K562 (cell line): ENCODE measurements at regions not wholly inside any gene's neighbourhood (a gene's known extent, or its start where the extent isn't known, plus 50 kb on each side); places are given as distances from the start of the nearest gene placed in this dataset.

ENCODE experiments used
- ERF ChIP-seq: fragments of 450-650 bp; formaldehyde crosslinking; IDR thresholded peaks from 2 replicates; pipeline ENCODE4 v1.4.0; 2020; ENCODE audit warnings: mild to moderate bottlenecking, mixed read lengths
- ETV1 ChIP-seq: fragments of 450-650 bp; conservative IDR thresholded peaks from 2 replicates; pipeline ENCODE4 v1.6.1; 2016; ENCODE audit warnings: missing genetic modification characterization, control low read depth, low read depth, missing compliant biosample characterization
- HOMEZ ChIP-seq: fragments of 250-450 bp; sonication (Bioruptor Pico); IDR thresholded peaks from 2 replicates; pipeline ENCODE4 v1.4.0; 2020; ENCODE audit warnings: mild to moderate bottlenecking, moderate library complexity
- IFI16 ChIP-seq: fragments of 250-450 bp; sonication (Bioruptor Pico); IDR thresholded peaks from 2 replicates; pipeline ENCODE4 v2.1.2; 2022; ENCODE audit warnings: mild to moderate bottlenecking, inconsistent platforms
- KLF1 ChIP-seq: fragments of 450-650 bp; IDR thresholded peaks from 2 replicates; pipeline ENCODE4 v1.6.1; 2016; ENCODE audit warnings: missing genetic modification characterization, missing compliant biosample characterization
- LEF1 ChIP-seq: fragments of 450-650 bp; IDR thresholded peaks from 2 replicates; pipeline ENCODE4 v1.6.1; 2016; ENCODE audit warnings: mild to moderate bottlenecking
- MECOM ChIP-seq: fragments of 250-450 bp; sonication (Bioruptor Pico); IDR thresholded peaks from 2 replicates; pipeline ENCODE4 v1.8.0; 2022; ENCODE audit warnings: inconsistent platforms
- NFIC ChIP-seq: fragments of 450-650 bp; IDR thresholded peaks from 2 replicates; pipeline ENCODE4 v1.6.1; 2017; ENCODE audit warnings: mild to moderate bottlenecking, inconsistent platforms
- NR2C1 ChIP-seq, 2 experiments: fragments of 450-650 bp; IDR thresholded peaks; 2 replicates each; pipeline ENCODE4 v1.6.1; 2017; ENCODE audit warnings: mild to moderate bottlenecking in 2 of 2, antibody characterized with exemption in 1 of 2, inconsistent platforms in 1 of 2, missing compliant biosample characterization in 1 of 2, missing genetic modification characterization in 1 of 2
- POLR2G ChIP-seq: fragments of 200-400 bp; formaldehyde crosslinking; IDR thresholded peaks from 2 replicates; pipeline ENCODE4 v1.6.1; 2017; ENCODE audit warnings: low read depth, mild to moderate bottlenecking, antibody characterized with exemption, low read length, moderate library complexity
- SUPT5H ChIP-seq: fragments of 450-650 bp; IDR thresholded peaks from 2 replicates; pipeline ENCODE4 v1.6.1; 2016
- THAP12 ChIP-seq: fragments of 250-450 bp; sonication (Bioruptor Pico); IDR thresholded peaks from 2 replicates; pipeline ENCODE4 v1.9.0; 2021; ENCODE audit warnings: mild to moderate bottlenecking, inconsistent platforms
- YBX1 ChIP-seq: fragments of 450-650 bp; IDR thresholded peaks from 2 replicates; pipeline ENCODE4 v1.7.1; 2016; ENCODE audit warnings: mild to moderate bottlenecking
- YY1 ChIP-seq, 3 experiments: IDR thresholded peaks; 2 replicates each; pipeline ENCODE4 v1.6.1; 2011; ENCODE audit warnings: low read length in 2 of 3, mild to moderate bottlenecking in 2 of 3, moderate library complexity in 2 of 3, borderline replicate concordance in 1 of 3, control low read depth in 1 of 3, low read depth in 1 of 3; ENCODE audit not compliant: insufficient read depth in 3 of 3, insufficient replicate concordance in 2 of 3, control insufficient read depth in 1 of 3, insufficient read length in 1 of 3; ENCODE audit errors: extremely low read depth in 1 of 3
- ZNF699 ChIP-seq: fragments of 250-450 bp; sonication (Bioruptor Pico); IDR thresholded peaks from 2 replicates; pipeline ENCODE4 v1.8.0; 2021; ENCODE audit warnings: mild to moderate bottlenecking, moderate library complexity; ENCODE audit not compliant: insufficient replicate concordance
- ZSCAN32 ChIP-seq: fragments of 450-650 bp; formaldehyde crosslinking; IDR thresholded peaks from 2 replicates; pipeline ENCODE4 v1.4.0; 2020; ENCODE audit warnings: mild to moderate bottlenecking, moderate library complexity
- TF ChIP-seq, protein P1 (sequence below): IDR thresholded peaks from 2 replicates; pipeline ENCODE4 v1.6.1; 2016; ENCODE audit warnings: missing genetic modification characterization, missing compliant biosample characterization
- TF ChIP-seq, protein P2 (sequence below), 3 experiments: IDR thresholded peaks in 2 of 3; conservative IDR thresholded peaks in 1 of 3; 2 replicates each; pipeline ENCODE4 v1.5.1; 2011 to 2012; ENCODE audit warnings: low read length in 3 of 3, mild to moderate bottlenecking in 3 of 3, control low read depth in 2 of 3, improper control_type of control experiment in 1 of 3, inconsistent platforms in 1 of 3, low read depth in 1 of 3, mixed read lengths in 1 of 3, moderate library complexity in 1 of 3; ENCODE audit not compliant: insufficient read depth in 2 of 3
- TF ChIP-seq, protein P3 (sequence below): fragments of 450-650 bp; IDR thresholded peaks from 2 replicates; pipeline ENCODE4 v1.6.1; 2016; ENCODE audit warnings: missing biosample characterization, missing genetic modification characterization

DNA sequence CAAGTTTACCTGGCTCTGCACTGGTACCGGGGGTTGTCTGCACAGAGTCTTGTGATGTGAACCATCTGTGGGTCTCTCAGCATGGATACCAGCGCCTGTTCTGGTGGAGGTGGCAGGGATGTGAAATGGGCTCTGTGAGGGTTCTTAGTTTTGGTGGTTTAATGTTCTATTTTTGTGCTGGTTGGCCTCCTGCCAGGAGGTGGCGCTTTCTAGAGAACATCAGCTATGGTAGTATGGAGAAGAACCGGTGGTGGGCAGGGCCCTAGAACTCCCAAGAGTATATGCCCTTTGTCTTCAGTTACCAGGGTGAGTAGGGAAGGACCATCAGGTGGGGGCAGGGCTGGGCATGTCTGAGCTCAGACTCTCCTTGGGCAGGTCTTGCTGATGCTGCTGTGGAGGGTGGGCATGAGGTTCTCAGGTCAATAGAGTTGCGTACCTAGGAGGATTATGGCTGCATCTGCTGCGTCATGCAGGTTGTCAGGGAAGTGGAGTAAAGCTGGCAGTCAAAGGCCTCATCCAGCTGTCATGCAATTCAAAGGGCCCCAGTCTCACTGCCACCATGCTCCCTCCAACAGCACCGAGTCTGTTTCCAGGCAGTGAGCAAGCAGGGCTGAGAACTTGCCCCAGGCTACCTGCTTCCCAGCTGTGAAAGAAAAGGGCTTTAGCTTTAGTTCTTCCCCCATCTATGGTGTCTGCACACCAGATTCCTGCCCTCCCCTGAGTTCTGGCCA is 278.0 kb downstream of the METTL4 start (continued):
- TF ChIP-seq POLR2G = no peak
- TF ChIP-seq YY1 (IDR thresholded peaks at IDR 0.05; ENCODE audit: borderline replicate concordance in 1 of 3, control insufficient read depth in 1 of 3, extremely low read depth in 1 of 3, insufficient read depth in 3 of 3, insufficient read length in 1 of 3, insufficient replicate concordance in 2 of 3, low read depth in 1 of 3, low read length in 2 of 3) = no peak
- TF ChIP-seq IFI16 = no peak
- no peak for TF ChIP-seq MECOM
- TF ChIP-seq ETV1 (tag) = no peak
- TF ChIP-seq HOMEZ = no peak
- TF ChIP-seq KLF1 = no peak
- TF ChIP-seq, protein P1, sequence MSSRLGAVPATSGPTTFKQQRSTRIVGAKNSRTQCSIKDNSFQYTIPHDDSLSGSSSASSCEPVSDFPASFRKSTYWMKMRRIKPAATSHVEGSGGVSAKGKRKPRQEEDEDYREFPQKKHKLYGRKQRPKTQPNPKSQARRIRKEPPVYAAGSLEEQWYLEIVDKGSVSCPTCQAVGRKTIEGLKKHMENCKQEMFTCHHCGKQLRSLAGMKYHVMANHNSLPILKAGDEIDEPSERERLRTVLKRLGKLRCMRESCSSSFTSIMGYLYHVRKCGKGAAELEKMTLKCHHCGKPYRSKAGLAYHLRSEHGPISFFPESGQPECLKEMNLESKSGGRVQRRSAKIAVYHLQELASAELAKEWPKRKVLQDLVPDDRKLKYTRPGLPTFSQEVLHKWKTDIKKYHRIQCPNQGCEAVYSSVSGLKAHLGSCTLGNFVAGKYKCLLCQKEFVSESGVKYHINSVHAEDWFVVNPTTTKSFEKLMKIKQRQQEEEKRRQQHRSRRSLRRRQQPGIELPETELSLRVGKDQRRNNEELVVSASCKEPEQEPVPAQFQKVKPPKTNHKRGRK (tag) = no peak
- no peak for TF ChIP-seq SUPT5H
- no peak for TF ChIP-seq THAP12 (CRISPR knock-in tag)
- no peak for TF ChIP-seq ZSCAN32 (CRISPR knock-in tag)
- TF ChIP-seq, protein P2, sequence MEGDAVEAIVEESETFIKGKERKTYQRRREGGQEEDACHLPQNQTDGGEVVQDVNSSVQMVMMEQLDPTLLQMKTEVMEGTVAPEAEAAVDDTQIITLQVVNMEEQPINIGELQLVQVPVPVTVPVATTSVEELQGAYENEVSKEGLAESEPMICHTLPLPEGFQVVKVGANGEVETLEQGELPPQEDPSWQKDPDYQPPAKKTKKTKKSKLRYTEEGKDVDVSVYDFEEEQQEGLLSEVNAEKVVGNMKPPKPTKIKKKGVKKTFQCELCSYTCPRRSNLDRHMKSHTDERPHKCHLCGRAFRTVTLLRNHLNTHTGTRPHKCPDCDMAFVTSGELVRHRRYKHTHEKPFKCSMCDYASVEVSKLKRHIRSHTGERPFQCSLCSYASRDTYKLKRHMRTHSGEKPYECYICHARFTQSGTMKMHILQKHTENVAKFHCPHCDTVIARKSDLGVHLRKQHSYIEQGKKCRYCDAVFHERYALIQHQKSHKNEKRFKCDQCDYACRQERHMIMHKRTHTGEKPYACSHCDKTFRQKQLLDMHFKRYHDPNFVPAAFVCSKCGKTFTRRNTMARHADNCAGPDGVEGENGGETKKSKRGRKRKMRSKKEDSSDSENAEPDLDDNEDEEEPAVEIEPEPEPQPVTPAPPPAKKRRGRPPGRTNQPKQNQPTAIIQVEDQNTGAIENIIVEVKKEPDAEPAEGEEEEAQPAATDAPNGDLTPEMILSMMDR (IDR thresholded peaks at IDR 0.05 in 2 of 3, conservative IDR thresholded peaks at IDR 0.05 in 1 of 3; ENCODE audit: insufficient read depth in 2 of 3, low read depth in 1 of 3, low read length in 3 of 3) = peak in 2 of 3 experiments; percentile 18 to 22; a peak in 3 of 6 replicates
- no peak for TF ChIP-seq ERF
- TF ChIP-seq NR2C1 (IDR thresholded peaks at IDR 0.05) = no peak
- no peak for TF ChIP-seq NR2C1 (tag; IDR thresholded peaks at IDR 0.05)
- TF ChIP-seq NFIC = peak; percentile 77
- TF ChIP-seq, protein P3, sequence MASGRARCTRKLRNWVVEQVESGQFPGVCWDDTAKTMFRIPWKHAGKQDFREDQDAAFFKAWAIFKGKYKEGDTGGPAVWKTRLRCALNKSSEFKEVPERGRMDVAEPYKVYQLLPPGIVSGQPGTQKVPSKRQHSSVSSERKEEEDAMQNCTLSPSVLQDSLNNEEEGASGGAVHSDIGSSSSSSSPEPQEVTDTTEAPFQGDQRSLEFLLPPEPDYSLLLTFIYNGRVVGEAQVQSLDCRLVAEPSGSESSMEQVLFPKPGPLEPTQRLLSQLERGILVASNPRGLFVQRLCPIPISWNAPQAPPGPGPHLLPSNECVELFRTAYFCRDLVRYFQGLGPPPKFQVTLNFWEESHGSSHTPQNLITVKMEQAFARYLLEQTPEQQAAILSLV (tag) = no peak
- no peak for TF ChIP-seq ZNF699
- TF ChIP-seq YBX1 = no peak
- no peak for TF ChIP-seq LEF1
